Fibroblast of skin of back (primary cell): ENCODE measurements at regions not wholly inside any gene's neighbourhood (a gene's known extent, or its start where the extent isn't known, plus 50 kb on each side); places are given as distances from the start of the nearest gene placed in this dataset.
"Not testable (repeated sequence)": the region's sequence is repeated elsewhere in the genome, so short reads cannot be mapped to it uniquely, and the experiment has no call there.

Source experiments
- DNase-seq: peaks from one replicate; pipeline ENCODE4 v3.0.0-alpha.2; 2013

GRCh38 chr3:72041076-72041475, 256.1 kb upstream of the PROK2 start:
- DNase-seq: no peak

GRCh38 chr3:72039677-72040076, 254.7 kb upstream of the PROK2 start:
- DNase-seq: no peak

GRCh38 chr3:72036899-72037298, 252.0 kb upstream of the PROK2 start:
- DNase-seq: peak; percentile 49

DNA sequence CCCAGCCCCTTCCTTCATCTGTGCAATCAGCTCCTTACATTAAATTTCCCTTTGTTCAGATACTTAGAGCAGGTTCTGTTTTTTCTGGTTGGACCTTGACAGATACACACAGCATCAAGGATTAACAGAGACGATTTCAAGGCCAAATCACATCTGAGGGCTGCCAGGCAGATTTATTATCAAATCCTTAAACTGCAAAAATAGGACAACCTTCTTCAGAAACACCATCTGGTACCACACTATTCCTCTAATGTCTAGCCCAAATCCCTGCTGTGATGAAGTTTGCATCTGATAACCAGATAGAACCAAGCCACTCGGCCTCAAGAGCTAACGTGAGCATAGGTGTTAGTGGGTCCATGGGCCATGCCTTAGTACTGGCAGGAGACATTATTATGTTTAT, 250.7 kb upstream of the PROK2 start:
- DNase-seq: no peak

DNA sequence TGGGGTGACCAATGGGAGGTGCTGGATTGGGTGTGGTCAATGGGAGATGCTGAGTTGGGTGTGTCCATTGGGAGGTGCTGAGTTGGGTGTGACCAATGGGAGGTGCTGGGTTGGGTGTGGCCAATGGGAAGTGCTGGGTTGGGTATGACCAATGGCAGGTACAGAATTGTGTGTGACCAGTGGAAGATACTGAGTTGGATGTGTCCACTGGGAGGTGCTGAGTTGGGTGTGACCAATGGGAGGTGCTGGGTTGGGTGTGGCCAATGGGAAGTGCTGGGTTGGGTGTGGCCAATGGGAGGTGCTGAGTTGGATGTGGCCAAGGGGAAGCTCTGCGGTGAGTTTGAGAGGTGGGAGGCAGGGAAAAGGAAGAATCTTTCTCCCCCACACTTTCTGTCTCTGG, 250.0 kb upstream of the PROK2 start:
- DNase-seq: no peak

DNA sequence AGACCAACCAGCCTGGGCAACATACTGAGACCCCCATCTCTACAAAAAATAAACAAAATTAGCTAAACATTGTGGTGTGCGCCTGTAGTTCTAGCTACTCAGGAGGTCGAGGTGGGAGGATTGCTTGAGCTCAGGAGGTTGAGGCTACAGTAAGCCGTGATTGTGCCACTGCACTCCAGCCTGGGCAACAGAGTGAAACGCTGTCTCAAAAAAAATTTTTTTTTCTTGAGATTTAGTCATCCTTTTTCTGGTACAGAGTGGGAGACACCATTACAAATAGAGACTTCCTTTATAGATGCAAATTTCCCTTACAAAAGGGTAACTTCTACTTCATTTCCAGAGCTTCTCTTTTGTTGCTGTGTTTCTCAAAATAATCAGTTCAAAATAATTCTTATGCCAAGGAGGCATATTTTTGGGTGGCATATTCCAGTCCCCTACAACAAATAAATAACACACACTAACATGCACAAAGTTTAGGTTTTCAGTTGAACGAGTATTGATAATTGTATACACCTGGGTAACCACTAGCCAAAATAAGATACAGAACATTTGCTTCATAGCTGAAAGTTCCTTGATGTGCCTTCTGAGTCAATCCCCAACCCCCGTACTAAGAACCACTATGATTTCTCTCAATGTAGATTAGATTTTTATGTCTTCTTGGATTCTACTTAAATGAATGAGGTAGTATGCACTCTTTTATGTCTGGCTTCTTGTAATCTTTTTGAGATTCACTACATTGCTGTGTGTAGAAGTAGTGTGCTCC, 248.9 kb upstream of the PROK2 start:
- DNase-seq: no peak

DNA sequence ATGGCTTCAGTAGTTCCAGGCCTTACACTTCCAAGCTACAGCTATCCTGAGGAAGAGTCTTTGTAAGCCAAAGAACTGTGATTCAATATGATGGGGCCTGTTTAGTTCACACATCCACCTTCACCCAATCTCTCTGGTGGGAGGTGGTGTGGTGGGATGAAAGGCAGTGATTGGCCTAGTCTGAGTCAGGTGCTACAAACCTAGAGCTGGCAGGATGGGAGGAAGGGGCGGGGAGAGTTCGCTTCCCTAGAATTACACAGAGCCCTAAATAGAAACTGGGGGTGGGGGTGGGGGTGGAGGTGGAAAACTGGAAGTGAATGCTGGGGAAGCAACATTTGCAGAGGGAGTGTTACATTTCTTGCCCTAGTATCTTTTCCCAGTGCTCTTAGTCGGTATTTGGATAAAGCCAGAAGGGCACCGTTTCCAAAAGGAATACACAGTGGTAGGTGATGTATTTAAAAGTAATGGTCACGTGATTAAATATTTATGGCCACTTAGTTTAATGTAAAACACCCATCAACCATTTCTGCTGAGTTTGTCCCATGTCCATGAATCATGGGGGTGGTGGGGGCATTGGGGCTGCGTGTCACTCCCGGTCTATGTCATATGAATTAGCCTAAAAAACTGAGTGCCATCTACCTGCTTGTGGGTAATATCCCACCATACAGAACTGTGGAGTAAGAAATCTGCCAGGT, 247.6 kb upstream of the PROK2 start:
- no peak for DNase-seq

- DNase-seq: peak; percentile 75
These were observed 246.6 kb upstream of the PROK2 start for GRCh38 chr3:72031581-72031980.

- DNase-seq: not testable (repeated sequence)
These were observed 245.3 kb upstream of the PROK2 start for GRCh38 chr3:72030296-72030695.

DNA sequence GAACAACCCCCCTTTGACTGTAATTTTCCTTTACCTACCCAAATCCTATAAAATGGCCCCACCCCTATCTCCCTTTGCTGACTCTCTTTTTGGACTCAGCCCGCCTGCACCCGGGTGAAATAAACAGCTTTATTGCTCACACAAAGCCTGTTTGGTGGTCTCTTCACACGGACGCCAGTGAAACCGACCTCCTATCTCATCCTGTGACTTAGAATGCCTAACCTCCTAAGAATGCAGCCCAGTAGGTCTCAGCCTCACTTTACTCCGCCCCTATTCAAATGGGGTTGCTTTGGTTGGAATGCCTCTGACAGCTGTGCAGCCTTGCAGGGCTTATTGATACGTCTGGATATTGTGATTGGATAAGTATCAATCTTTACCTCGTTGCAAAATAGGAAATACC, 243.8 kb upstream of the PROK2 start:
- peak; percentile 76 for DNase-seq

GRCh38 chr3:72028307-72028706, 243.4 kb upstream of the PROK2 start:
- DNase-seq: not testable (repeated sequence)

GRCh38 chr3:72027728-72028127, 242.8 kb upstream of the PROK2 start:
- not testable (repeated sequence) for DNase-seq

DNA sequence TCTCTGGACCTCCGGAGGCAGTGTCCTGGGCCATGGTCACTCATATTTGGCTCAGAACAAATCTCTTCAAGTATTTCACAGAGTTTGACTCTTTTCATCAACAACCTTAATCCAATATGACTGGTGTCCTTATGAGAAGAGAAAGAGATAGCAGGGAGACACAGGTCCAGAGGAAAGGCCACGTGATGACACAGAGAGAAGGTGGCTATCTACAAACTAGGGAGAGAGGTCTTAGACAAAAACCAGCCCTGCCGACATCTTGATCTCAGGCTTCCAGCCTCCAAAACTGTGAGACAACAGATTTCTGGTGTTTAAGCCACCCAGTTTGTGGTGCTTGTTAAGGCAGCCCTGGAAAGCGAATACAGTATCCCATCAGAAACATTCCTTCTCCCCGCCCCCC, 237.1 kb upstream of the PROK2 start:
- DNase-seq: no peak

- no peak for DNase-seq
These were observed 236.6 kb upstream of the PROK2 start for GRCh38 chr3:72021531-72021930.

DNA sequence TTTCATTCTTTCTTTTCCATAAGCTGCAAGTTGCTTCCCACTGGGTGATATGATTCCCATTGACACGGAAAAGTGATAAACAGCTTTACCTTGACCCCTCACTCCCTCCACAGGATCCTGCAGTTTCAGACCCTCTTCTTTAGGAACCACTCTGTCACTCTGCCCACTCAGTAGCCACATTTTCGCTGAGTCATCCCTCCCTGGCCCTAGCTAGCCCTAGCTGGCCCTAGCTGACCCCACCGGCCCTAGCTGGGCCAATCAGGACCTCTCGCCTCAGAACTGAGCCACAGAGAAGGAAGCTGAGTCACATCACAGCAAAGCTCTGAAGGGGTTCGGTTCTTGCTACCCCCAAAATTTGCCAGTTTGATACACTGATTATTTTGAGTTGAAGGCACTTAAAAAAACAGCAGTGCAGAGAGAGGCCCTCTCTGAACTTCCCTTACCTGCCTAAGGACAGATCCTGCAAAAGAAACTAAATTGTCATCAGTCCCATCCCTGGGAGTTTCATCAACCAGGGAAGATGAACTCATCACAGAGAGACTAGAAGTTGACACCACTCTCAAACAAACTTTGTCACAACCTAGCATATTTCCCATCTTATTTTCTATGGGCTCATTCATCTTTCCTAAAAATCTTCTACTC, 233.5 kb upstream of the PROK2 start:
- DNase-seq: no peak

DNA sequence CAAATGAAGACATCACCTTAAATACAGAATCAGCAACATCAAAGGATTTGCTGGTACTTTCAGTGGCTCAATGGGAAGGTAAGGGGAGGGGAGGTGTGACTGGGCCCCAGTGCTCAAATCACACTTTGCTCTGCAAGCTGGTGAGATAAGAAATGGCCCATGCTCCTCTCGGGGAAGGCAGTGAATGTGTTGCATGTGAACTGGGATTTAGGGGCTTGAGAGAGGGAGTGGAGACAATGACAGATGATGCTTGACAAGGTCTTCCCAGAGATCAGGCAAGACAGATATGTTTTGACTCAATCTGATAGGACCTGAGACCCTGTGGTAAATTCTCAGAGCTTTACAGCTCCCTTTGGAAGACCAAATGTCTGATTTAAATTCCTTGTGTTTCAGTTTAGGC, 233.0 kb upstream of the PROK2 start:
- DNase-seq: no peak

- no peak for DNase-seq
These were observed 232.4 kb upstream of the PROK2 start for GRCh38 chr3:72017311-72017710.

- no peak for DNase-seq
These were observed 230.5 kb upstream of the PROK2 start for GRCh38 chr3:72015463-72015862.

DNA sequence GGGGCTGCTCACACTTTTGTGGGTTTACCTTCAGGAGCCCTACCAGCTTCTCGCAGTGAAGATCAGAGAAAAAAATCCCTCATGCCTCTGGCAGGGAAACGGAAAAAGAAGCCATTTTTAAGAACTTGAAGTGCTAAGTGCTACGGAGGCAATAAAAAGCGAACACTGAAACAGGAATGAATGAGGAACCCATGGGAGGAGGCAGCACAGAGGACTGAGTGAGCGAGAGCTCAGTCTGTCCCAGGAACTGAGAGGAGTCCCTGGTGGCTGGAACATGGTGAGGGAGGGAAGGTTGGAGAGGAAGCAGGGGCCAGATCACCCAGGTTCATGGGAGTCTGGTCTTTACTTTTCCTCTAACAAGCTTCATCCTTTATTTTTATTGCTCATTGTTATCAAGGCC, 228.1 kb upstream of the PROK2 start:
- DNase-seq: no peak

DNA sequence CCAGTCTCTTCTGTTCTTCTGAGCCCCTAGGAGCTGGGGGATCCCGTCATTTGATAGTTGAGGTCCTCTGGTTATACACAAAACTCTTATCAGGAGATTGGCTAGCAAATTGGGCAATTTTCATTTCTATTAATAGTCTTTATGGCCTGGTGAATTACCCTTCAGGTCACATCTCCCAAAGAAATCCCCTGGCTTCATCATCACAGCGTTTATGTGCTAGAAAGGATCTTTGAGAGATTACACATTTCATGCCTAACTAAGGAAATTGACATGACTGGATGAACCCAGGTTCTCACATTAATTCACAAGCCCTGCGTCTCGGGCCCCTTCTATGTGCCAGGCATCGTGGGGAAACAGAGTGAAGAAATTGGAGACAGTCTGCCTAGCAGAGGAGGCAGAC, 227.4 kb upstream of the PROK2 start:
- no peak for DNase-seq

DNA sequence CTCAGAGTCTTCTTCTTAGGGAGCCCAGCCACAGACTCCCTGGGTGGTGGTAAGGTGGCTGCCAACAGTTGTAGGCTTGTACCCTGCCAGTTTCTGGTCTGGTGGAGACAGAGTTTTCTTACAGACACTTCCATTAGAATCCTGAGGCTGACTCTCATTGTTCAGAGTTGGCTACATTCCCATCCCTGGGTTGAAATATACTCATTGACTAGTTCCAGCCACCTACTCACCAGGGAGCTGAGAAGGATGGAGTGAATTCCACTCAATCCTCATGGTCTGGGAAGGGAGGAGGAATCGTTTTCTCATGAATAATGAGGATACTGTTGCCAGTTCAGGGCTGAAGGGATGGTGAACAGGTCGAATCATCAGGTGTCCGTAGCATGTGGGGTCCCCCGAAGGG, 226.5 kb upstream of the PROK2 start:
- DNase-seq: peak; percentile 91

DNA sequence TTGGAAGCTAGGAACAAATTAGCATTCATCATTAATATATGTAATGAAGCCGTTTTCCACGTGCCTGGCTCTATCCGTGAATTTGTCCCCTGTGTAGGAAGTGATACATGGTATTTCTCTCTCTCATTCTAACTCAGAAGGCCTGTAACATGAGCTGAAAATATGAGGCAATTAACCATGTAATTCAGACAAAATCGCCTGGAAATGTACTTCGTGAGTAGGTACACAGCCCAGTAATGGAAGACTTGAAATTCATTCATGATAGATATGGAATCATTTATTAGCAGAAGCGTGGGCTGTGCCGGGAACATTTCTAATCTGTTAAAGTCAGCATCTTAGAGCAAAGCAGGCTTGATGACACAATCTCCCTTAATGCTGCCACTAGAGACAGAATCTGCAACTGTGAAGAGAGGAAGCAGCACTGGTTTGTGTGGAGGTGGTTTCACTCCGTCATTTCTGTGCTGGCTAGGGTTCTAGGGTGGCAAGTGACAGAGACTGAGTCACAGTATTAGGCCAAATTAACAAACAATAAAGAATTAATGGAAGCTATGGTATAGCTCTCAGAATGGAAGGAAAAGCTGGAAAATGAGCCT, 225.0 kb upstream of the PROK2 start:
- no peak for DNase-seq

GRCh38 chr3:72008226-72008996, 223.5 kb upstream of the PROK2 start:
- DNase-seq: peak; percentile 71
